Endothelial cell of umbilical vein (primary cell): ENCODE measurements at regions not wholly inside any gene's neighbourhood (a gene's known extent, or its start where the extent isn't known, plus 50 kb on each side); places are given as distances from the start of the nearest gene placed in this dataset.

Experiments
- CTCF ChIP-seq, 2 donors: IDR thresholded peaks; 1 replicate in 1 of 2; 2 replicates in 1 of 2; pipeline ENCODE4 v1.5.1; 2011; ENCODE audit warnings: low read length in 2 of 2, mild to moderate bottlenecking in 2 of 2, moderate library complexity in 2 of 2, control low read depth in 1 of 2, inconsistent platforms in 1 of 2, low read depth in 1 of 2; ENCODE audit not compliant: insufficient read depth in 1 of 2; ENCODE audit errors: extremely low read depth in 1 of 2
- EZH2 ChIP-seq: IDR thresholded peaks from 2 replicates; pipeline ENCODE4 v1.6.1; 2012; ENCODE audit warnings: borderline replicate concordance, low read depth, mild to moderate bottlenecking, moderate library complexity, low read length, inconsistent platforms; ENCODE audit not compliant: severe bottlenecking
- MAX ChIP-seq: IDR thresholded peaks from 2 replicates; pipeline ENCODE4 v1.6.1; 2011; ENCODE audit not compliant: insufficient read depth, insufficient read length
- MYC ChIP-seq: IDR thresholded peaks from one replicate; pipeline ENCODE4 v1.6.1; 2011; ENCODE audit warnings: mild to moderate bottlenecking, low read depth, low read length
- POLR2A ChIP-seq: IDR thresholded peaks from 2 replicates; pipeline ENCODE4 v1.6.1; 2012; ENCODE audit warnings: low read depth, mild to moderate bottlenecking, control low read depth, low read length
- POLR2AphosphoS5 ChIP-seq: IDR thresholded peaks from 2 replicates; pipeline ENCODE4 v1.6.1; 2012; ENCODE audit warnings: low read depth, mild to moderate bottlenecking, control low read depth, low read length, moderate library complexity; ENCODE audit not compliant: insufficient read depth

GRCh38 chr6:24990944-24991809 is 55.4 kb upstream of the RIPOR2 start:
- TF ChIP-seq CTCF (IDR thresholded peaks at IDR 0.05; ENCODE audit: extremely low read depth in 1 of 2, insufficient read depth in 1 of 2, low read depth in 1 of 2, low read length in 2 of 2): no peak
- TF ChIP-seq EZH2: no peak
- no peak for TF ChIP-seq POLR2A
- no peak for TF ChIP-seq MYC
- TF ChIP-seq MAX: no peak
- no peak for TF ChIP-seq POLR2AphosphoS5
